Epithelial cell of proximal tubule (primary cell): ENCODE measurements at regions not wholly inside any gene's neighbourhood (a gene's known extent, or its start where the extent isn't known, plus 50 kb on each side); places are given as distances from the start of the nearest gene placed in this dataset.

Experiments
- DNase-seq: peaks from one replicate; pipeline ENCODE4 v3.0.0-alpha.2; 2011; ENCODE audit warnings: low read depth
- H3K4me3 ChIP-seq: 2 replicates; pipeline ENCODE4 v1.5.1; 2011; ENCODE audit warnings: low read depth, mild to moderate bottlenecking, low read length
- TF ChIP-seq, protein P1 (sequence below): conservative IDR thresholded peaks from 2 replicates; pipeline ENCODE4 v1.5.1; 2012; ENCODE audit warnings: low read depth, mild to moderate bottlenecking, low read length

DNA sequence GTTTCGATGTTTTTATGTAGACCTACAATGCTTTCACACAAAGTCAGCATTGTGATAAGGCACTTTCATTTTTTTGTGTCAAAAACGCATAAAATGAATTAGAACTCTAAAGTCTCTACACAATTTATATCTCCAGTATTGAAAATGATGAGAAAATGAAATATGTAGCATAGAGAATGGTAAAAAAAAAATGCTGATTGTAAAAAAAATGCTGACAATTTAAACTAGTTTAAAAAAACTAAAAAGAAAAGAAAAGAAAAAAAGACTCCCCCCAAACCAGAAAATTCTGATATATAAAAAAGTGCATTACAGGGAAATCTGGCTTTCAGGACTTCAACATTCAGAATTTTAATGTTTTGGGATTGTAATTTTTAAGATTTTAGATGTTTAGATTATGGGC is 148.1 kb downstream of the FZD1 start:
- no peak for DNase-seq
- TF ChIP-seq, protein P1, sequence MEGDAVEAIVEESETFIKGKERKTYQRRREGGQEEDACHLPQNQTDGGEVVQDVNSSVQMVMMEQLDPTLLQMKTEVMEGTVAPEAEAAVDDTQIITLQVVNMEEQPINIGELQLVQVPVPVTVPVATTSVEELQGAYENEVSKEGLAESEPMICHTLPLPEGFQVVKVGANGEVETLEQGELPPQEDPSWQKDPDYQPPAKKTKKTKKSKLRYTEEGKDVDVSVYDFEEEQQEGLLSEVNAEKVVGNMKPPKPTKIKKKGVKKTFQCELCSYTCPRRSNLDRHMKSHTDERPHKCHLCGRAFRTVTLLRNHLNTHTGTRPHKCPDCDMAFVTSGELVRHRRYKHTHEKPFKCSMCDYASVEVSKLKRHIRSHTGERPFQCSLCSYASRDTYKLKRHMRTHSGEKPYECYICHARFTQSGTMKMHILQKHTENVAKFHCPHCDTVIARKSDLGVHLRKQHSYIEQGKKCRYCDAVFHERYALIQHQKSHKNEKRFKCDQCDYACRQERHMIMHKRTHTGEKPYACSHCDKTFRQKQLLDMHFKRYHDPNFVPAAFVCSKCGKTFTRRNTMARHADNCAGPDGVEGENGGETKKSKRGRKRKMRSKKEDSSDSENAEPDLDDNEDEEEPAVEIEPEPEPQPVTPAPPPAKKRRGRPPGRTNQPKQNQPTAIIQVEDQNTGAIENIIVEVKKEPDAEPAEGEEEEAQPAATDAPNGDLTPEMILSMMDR, result no peak
- no peak overlapping the region for H3K4me3 ChIP-seq

DNA sequence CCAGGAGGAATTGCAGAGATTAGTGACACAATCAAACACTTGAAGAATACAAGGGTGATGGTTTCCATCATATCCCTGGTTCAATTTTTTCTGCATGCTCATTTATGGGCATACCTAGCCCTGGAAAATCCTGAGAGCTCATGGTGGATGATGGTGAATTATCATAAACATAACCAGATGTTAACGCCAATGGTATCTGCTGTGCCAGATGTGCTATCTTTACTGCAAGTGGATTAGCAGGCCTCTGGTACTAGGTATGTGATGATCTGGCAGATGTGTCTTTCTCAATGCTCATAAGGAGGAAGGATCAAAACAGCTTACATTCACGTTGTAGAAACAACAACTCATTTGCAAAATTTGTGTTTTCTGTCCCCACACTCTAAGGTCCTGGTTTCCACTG is 150.5 kb downstream of the FZD1 start:
- TF ChIP-seq, protein P1, result no peak
- H3K4me3 ChIP-seq, result no peak overlapping the region
- DNase-seq, result no peak

DNA sequence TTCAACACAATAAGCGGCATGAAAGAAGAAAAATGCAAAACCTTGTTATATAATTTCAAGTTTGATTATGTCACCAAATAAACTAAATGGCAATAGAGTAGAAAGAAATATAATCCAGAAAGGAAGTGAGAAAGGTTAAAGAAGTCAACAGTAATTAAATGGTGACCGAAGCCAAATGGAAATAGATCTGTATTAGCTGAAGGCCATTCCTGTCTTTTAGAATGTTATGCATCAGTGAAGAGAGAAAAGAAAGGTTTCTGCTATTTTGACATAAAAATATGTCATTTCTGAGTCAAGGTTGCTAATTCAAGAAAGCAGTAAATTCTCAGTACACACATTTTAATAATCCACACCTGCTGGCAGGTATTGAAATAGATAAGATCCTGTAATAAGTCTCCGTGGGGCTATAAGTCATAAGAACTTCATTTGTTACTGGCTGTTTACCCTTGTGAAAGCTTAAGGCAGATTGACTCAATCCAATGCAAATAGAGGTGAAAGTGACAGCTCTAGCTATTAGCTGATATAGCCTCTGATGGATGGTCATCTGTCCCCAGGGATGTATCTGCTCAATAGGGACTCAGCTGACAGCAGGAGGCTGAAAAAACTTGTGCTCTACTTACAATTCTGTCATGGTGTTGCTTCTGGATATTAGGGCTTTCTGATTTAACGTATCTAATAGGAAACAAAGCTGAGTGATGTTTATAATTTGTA is 152.1 kb downstream of the FZD1 start:
- TF ChIP-seq, protein P1, result no peak
- DNase-seq, result no peak
- no peak overlapping the region for H3K4me3 ChIP-seq

DNA sequence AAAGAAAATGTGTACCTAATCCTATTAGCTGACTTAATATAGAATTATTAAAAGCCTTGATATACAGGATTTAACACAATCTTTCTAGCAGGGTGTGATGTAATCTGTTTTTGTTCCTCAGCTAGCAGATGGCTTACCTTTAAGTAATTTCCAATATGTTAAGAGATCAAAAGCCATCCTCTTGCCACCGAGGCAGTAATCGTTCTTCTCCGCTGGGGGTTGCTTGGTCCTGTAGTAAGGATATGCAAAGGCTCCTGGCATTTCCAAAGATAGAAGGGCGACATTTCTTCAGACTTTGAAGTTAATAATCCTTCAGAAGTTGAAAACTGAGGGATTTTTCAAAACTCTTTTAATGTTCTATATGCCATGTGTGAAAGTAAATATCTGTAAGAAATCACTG is 156.4 kb downstream of the FZD1 start:
- DNase-seq, result no peak
- TF ChIP-seq, protein P1, result no peak
- H3K4me3 ChIP-seq, result no peak overlapping the region

DNA sequence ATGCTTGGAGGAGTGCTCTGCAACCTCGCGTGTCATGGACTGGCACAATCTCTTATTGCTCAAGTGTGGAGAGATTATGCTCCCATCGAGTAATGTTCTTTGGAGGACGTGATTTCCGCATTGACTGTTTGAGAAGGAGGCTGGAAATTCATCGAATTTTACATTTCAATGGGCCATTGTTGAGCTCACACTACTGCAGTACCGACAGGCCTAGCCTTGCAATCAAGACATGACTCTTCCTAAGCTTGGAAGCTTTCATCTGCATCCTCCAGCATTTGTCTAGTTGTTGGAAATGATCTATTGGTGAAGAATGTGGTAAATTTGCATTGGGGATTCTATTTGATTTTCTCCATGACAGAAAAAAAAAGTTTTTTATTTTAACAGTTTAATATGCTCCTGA is 156.8 kb downstream of the FZD1 start:
- TF ChIP-seq, protein P1, result no peak
- DNase-seq, result no peak
- H3K4me3 ChIP-seq, result no peak overlapping the region

DNA sequence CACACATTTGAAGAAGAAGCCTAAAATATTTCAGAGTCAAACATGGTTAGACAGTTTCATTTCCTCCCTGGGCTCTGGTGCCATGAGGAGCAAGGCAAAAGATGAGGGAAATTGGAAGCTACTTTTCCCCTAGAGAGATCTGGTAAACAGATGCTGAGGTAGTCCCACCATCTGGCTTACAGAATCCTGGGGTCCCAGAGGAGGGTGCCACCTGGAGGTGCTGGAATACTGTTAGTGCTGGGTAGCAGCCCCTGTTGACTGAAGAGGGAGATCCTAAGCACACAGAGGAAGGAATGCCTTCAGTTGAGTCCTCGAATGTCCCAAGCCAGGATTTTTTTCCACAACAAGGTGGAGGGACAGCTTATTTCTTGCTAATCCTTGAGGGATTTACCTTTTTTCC is 160.1 kb downstream of the FZD1 start:
- TF ChIP-seq, protein P1, result peak; percentile 22
- no peak overlapping the region for H3K4me3 ChIP-seq
- no peak for DNase-seq

DNA sequence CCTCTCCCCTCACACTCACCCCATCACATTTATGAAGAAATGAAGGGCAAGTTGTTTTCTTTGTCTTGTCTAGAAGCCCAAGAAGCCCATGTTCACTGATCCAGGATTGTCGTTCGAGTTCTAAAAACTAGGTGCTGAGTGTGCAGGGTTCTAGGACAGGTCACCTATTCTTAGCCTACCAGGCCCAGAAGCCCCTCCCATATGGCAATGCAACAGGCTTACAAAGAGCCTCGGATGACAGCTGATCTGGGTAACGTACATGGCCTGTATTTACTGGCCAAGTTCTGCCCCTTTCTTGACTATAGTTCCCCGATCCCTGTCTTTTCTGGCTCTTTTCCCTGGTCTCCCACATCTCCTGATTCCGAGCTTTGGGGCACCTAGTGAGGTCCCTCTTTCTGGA is 160.9 kb downstream of the FZD1 start:
- H3K4me3 ChIP-seq, result no peak overlapping the region
- TF ChIP-seq, protein P1, result no peak
- DNase-seq, result no peak
